Psoas muscle (tissue), 7 donors: ENCODE measurements at regions not wholly inside any gene's neighbourhood (a gene's known extent, or its start where the extent isn't known, plus 50 kb on each side); places are given as distances from the start of the nearest gene placed in this dataset.

Source experiments
- ATAC-seq, 4 donors: fragments of 200-7000 bp; cut with Tn5 transposase; one replicate each; pipeline ENCODE4 v1.9.1; 2020; ENCODE audit warnings: moderate library complexity in 3 of 4, mild to moderate bottlenecking in 2 of 4
- DNase-seq, 2 donors: peaks; one replicate each; pipeline ENCODE4 v3.0.0-alpha.2; 2020
- H3K27ac ChIP-seq: fragments of 200-600 bp; one replicate; pipeline ENCODE4 v1.8.0; 2022
- H3K27me3 ChIP-seq, 3 donors: fragments of 200-600 bp in 1 of 3; one replicate each; pipeline versions ENCODE4 v1.6.1 to v1.8.0; 2013 to 2022; ENCODE audit warnings: low read length in 2 of 3, mild to moderate bottlenecking in 2 of 3, moderate library complexity in 1 of 3; ENCODE audit not compliant: insufficient read depth in 3 of 3
- H3K36me3 ChIP-seq, 2 donors: fragments of 200-600 bp in 1 of 2; one replicate each; pipeline versions ENCODE4 v1.6.1 to v1.8.0; 2013 to 2022; ENCODE audit warnings: low read depth in 1 of 2, mild to moderate bottlenecking in 1 of 2, moderate library complexity in 1 of 2; ENCODE audit not compliant: insufficient read depth in 1 of 2
- H3K4me1 ChIP-seq: fragments of 200-600 bp; one replicate; pipeline ENCODE4 v1.8.0; 2022
- H3K4me3 ChIP-seq: fragments of 200-600 bp; one replicate; pipeline ENCODE4 v1.8.0; 2022; ENCODE audit warnings: mild to moderate bottlenecking
- H3K9me3 ChIP-seq: fragments of 200-600 bp; one replicate; pipeline ENCODE4 v1.8.0; 2022
- CTCF ChIP-seq: fragments of 200-600 bp; IDR thresholded peaks from one replicate; pipeline ENCODE4 v1.8.0; 2022; ENCODE audit warnings: antibody characterized with exemption
- WGBS, 3 donors: extraction: QIAGEN DNeasy Blood & Tissue Kit; methylation state at CpG; one replicate each; pipeline versions ENCODE4 v1.1.6 to v1.1.7; 2013; 5-methylcytosine and 5-hydroxymethylcytosine counted together
- intact Hi-C, 2 donors: fragments of 100-400 bp; cut with DNase I; formaldehyde crosslinking; loops; one replicate each; pipeline versions ENCODE4 v1.11.0 to v1.14.2; 2022
- donor health status: healthy with polysubstance abuse.
- donor health status: DM: no; HTN: no; CAD: no; lungs with moderate emphysema.
- donor health status: Bipolar disorder and iron deficiency.
- donor health status: healthy.
- donor health status: DM: yes; HTN: yes; CAD: no.
- donor health status: DM: no; HTN: no; CAD: no.
- donor health status: DM: yes; HTN: yes; CAD: no.

- TF ChIP-seq CTCF: no peak
- Histone ChIP-seq H3K27me3 (peaks cover 0 to 2% (median 0%) of the 10 kb centered on the region in 3 donors), H3K4me3 (no peak overlapping the region), H3K9me3 (no peaks in the 10 kb centered on the region), H3K27ac (no peak overlapping the region), H3K36me3 (no peaks in the 10 kb centered on the region), H3K4me1 (no peaks in the 10 kb centered on the region)
- intact Hi-C loops: no loop called here
- 92 to 95% (median 92%) methylated on average over 5 of the region's 5 CpGs for WGBS, 3 donors
- ATAC-seq (no peak), DNase-seq (no peak)
These were observed 151.2 kb upstream of the RFLNA start for GRCh38 chr12:124143726-124144125.

DNA sequence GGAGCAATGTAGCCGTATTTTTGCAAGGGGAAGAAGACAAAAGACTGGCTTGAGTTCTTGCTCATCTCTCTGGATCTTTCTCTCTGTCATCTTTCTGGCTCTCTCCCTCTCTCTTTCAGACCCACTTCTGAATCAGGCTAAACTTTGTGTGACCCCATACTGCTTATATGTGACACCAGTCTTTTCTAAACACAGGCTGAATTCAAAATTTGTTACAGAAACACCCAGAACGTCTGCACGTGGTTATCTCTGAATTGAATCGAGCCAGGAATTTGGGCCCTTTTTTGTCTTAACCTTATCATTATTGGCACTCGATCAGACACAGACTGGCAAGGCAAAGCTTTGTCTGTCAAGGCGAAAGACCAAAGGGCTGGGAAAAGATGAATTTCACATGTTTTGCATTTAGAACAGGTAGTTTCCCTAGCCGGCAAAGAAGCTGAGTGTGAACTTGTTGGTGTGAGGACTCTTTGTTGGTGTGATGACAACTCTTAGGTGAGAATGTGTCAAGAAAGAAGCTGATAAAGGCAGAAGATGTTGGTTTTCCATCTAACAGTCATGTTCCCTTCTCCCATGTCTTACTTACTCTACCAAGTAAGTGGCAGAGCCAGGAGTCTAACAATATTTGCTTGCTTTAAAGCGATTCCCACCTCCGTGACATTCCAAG, 150.2 kb upstream of the RFLNA start:
- WGBS, 3 donors: 86 to 92% (median 90%) methylated on average over 9 of the region's 9 CpGs
- no peak overlapping the region for H3K4me3 ChIP-seq
- no peaks in the 10 kb centered on the region for H3K4me1 ChIP-seq
- H3K27me3 ChIP-seq: peaks cover 0 to 2% (median 0%) of the 10 kb centered on the region in 3 donors
- no peaks in the 10 kb centered on the region for H3K36me3 ChIP-seq
- no peak overlapping the region for H3K27ac ChIP-seq
- TF ChIP-seq CTCF: no peak
- intact Hi-C loops: no loop called here
- DNase-seq: no peak
- no peaks in the 10 kb centered on the region for H3K9me3 ChIP-seq
- ATAC-seq: no peak

- H3K27me3 ChIP-seq: no peaks in the 10 kb centered on the region
- no peak overlapping the region for H3K27ac ChIP-seq
- 76 to 87% (median 80%) methylated on average over 2 of the region's 2 CpGs for WGBS, 3 donors
- ATAC-seq: no peak
- H3K9me3 ChIP-seq: no peaks in the 10 kb centered on the region
- no peak for TF ChIP-seq CTCF
- no peaks in the 10 kb centered on the region for H3K4me1 ChIP-seq
- DNase-seq: no peak
- intact Hi-C loops: no loop called here
- no peaks in the 10 kb centered on the region for H3K36me3 ChIP-seq
- H3K4me3 ChIP-seq: no peak overlapping the region
These were observed 147.9 kb upstream of the RFLNA start for GRCh38 chr12:124147027-124147426.

- H3K4me3 ChIP-seq: no peak overlapping the region
- H3K36me3 ChIP-seq: no peaks in the 10 kb centered on the region
- DNase-seq (no peak), ATAC-seq (no peak)
- no peaks in the 10 kb centered on the region for H3K4me1 ChIP-seq
- no peak overlapping the region for H3K27ac ChIP-seq
- WGBS, 3 donors: 53 to 56% (median 54%) methylated on average over 6 of the region's 6 CpGs
- intact Hi-C loops: no loop called here
- H3K9me3 ChIP-seq: no peaks in the 10 kb centered on the region
- no peak for TF ChIP-seq CTCF
- H3K27me3 ChIP-seq: no peaks in the 10 kb centered on the region
These were observed 147.3 kb upstream of the RFLNA start for GRCh38 chr12:124147575-124147974.
